T47D (cell line): ENCODE measurements at regions not wholly inside any gene's neighbourhood (a gene's known extent, or its start where the extent isn't known, plus 50 kb on each side); places are given as distances from the start of the nearest gene placed in this dataset.

ENCODE experiments used
- DNase-seq, 2 experiments: peaks; one replicate each; pipeline versions ENCODE4 v3.0.0 to v3.0.0-alpha.2; 2011 to 2012; ENCODE audit warnings: low read depth in 1 of 2, low spot score in 1 of 2
- JUND ChIP-seq: IDR thresholded peaks from 2 replicates; pipeline ENCODE4 v1.6.1; 2012; ENCODE audit warnings: low read depth
- in situ Hi-C: cut with HindIII; loops from 2 replicates; pipeline ENCODE4 v1.10.0; 2016; ENCODE audit warnings: low sequenced_read_pairs, low pct_unique_long_range_greater_than_20kb

DNA sequence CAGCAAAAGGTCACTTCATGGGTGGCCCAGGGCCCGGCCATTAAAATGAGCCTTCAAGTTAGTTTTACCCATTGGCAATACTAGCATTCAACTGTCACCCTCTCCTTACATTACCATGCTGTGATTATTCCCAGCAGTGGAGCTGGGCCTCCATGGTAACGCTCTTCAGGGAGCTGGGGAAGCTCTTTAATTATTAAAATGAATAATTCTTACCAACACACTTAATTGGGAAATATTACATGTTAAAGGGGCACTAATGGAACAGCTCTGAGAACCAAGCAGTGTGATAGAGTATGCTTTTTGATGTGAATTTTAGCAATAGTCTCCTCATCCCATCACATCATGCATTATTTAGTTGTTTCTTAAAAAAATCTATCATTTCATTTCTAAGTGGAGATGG is 187.2 kb downstream of the CEMIP2 start:
- no peak for TF ChIP-seq JUND
- in situ Hi-C loops = no loop called here
- no peak for DNase-seq

DNA sequence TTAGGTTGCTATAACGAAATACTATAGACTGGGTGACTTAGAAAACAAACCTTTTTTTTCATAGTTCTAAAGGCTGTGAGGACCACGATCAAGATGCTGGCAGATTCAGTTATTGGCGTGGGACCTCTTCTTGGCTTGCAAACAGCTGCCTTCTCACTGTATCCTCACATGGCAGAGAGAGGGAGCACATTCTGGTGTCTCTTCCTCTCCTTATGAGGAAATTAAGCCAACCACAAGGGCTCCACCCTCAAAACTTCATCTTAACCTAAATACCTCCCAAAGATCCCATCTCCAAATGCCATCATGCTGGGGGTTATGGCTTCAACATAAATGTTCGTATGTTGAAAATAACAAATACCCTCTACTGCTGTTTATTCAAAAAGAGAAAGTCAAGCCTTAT is 197.1 kb downstream of the CEMIP2 start:
- in situ Hi-C loops = no loop called here
- no peak for TF ChIP-seq JUND
- no peak for DNase-seq

DNA sequence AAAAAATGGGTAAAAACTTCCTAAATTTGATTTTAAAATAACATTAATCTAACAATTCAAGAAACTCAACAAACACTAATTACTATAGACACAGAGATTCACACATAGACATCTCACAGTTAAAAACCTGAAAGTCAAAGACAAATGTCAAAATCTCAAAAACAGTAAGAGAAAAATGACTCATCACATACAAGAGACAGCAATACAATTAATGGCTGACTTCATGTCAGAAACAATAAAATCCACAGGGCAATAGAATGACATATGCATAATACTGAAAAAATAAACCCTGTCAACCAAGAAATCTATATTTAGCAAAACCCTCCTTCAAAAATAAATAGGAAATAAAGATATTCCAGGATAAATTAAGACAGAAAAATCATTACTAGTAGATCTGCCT is 200.4 kb downstream of the CEMIP2 start:
- in situ Hi-C loops = no loop called here
- no peak for TF ChIP-seq JUND
- DNase-seq = no peak

DNA sequence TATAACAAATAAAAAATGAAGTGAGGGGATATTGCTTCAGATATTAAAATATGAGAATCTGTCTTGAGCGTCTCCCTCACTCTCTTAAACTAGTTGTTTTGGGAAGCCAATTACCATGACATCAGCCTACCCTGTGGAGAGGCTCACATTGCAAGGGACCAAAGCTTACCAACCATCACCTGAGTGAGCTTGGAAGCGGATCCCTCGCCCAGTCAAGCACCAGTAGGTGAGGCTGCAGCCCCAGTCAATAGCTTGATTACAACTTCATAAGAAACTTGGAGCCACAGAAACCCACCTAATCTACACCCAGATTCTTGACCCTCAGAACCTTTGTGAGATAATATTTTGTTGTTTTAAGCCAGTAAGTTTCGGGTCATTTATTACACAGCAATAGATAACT is 206.2 kb downstream of the CEMIP2 start:
- TF ChIP-seq JUND = no peak
- in situ Hi-C loops = no loop called here
- no peak for DNase-seq

DNA sequence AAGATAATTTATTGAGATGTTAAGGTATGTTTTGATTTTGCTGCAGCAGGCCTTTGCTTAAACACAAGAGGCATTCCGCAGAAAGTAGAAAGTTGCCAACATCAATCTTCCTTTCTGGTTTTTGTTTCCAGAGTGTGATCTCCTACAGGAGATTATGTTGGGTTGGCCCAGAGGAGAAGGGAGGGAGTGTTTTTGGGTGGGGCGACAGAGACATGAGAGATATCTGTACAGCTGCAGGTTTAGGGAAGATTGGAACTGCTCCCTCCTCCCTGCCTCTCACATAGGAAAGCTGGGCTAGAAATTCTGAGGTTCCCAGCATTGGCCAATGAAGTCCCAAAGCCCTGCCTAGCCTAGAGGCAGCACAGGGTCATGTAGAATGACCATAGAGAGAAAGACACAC is 211.0 kb downstream of the CEMIP2 start:
- in situ Hi-C loops = no loop called here

DNA sequence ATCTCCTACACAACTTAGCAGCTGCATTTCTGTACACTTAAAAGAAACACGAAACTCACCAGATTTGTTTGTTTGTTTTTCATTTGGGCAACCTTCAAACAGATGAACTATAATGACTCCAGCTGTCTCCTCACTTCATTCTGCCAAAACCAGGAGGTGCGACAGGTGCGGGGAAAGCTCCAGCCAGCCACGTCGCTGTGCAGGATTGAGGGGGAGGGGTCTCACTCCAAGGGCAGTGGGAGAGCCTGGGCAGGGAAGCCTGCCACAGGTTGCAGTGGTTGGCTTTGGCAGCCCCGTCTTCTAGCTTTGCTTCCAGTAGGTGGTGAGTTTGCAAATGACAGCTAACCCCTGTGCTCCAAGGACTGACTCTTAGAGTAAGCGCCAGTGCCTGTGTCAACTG is 215.8 kb downstream of the CEMIP2 start:
- in situ Hi-C loops = no loop called here
- TF ChIP-seq JUND = no peak
- DNase-seq = no peak

More for the DNA sequence above, 211.0 kb downstream of the CEMIP2 start:
- DNase-seq = no peak
- no peak for TF ChIP-seq JUND

DNA sequence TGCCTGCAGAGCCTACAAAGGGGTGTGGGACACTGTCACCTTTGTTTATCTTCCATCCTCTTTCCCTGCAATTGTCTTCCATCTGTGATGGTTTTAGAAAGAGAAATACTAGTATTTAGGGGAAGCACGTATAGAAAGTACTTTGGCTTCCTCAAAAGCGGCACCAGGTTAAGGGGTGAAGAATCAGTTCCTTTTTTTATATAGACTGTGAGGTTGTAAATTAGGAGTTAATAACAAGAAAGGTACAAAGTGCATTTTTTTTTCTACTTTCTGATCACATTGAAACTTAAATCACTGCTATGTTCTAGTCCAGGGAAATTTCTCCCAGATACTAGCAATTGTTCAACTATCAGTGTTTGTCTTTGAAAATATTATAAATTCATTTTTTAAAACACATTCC is 219.3 kb downstream of the CEMIP2 start:
- in situ Hi-C loops = no loop called here
- no peak for DNase-seq
- no peak for TF ChIP-seq JUND

DNA sequence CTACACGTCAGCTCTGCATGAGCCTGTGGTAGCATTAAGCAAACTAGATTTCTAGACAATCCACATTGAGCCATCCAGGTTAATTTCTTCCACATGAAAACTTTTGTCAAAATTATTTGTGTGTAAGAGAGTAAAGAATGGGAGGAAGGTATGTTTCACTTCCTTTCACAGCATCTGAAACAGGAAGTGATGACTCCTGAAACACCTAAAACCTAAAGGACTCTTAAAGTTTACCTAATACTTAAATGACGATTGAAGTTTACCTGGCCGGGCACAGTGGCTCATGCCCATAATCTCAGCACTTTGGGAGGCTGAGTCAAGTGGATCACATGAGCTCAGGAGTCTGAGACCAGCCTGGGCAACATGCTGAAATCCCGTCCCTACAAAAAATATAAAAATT is 223.8 kb downstream of the CEMIP2 start:
- TF ChIP-seq JUND = no peak
- in situ Hi-C loops = no loop called here
- DNase-seq = no peak

DNA sequence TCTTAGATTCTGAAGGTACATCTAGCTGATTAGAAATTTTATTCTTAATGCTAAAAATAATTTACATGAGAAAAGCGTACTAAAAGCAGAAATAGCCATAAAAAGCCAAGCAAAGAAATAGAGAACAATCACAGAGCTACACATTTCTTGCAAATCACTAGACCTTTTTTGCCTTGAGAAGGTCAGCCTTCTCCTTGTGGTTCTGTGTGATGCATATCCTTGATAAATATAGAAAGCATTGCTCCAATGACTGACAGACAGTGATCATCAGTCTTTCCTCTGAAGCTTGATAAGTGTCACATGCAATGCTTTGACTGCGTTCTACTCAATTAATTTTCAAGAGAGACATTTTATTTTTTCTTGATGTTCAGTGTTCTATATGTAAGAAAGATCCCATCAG is 226.9 kb downstream of the CEMIP2 start:
- in situ Hi-C loops = no loop called here
- DNase-seq = no peak
- no peak for TF ChIP-seq JUND

DNA sequence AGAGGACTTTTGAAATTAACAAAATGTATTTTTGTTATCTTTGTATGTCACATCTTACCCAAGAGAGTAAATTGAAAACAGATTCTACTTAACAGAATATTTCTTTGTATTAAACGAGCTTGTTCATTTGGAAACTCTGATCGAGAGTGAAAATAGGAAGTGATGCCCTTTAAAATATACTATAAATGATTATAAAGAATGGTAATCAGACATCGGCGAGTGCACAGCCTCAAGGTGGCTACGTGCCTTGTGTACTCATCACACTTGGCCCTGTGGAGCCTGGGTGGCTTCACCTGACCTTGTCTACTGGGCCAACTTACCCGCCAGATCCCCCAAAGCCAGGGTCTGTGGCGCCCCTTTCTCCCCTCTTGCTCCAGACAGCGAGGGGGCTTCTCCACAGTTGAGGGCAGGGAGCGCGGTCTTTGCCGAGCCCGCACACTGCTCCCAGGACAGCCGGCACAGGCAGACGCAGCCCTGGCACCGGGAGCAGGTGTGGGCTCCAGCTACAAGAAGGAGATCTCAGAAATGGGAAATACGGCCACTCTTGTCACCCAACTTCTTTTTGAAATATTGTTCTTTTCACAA is 243.2 kb downstream of the CEMIP2 start:
- no peak for TF ChIP-seq JUND
- DNase-seq = no peak
- in situ Hi-C loops = no loop called here

DNA sequence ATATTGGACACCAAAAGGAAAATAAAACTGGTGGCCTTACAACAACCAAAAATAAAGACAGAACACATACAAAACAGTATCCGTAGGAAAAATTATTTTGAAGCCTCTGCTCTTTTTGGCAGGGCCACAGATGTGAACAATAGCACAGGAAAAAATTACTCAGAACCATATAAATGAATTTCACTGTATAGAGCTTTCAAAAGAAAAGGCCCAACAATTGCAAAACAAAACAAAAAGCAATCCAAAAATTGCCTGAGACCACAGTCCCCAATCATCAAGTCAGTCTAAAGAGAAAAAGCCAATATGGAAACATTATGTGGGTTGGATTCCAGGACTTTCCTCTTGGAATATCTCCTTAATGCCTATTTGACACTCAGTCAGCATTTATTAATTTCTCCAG is 243.8 kb downstream of the CEMIP2 start:
- TF ChIP-seq JUND = no peak
- in situ Hi-C loops = no loop called here
- DNase-seq = no peak

DNA sequence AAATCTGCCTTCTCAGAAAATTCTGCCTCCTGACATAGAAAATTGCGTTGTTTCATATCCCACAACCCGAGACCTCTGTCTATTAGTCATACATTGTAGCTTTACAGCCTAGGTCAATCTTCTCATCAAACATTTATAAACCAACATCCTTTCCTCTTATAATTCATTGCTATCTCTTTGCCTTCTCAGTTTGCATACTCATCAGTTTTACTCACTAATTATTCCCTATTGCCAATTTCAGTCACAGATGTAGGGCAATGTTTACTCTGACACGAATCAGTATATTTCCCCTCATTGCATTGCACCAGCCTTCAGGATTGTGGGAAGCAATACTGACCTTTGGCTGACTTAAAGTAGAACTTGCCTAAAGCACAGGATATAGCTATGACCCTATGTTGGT is 247.2 kb downstream of the CEMIP2 start:
- DNase-seq = no peak
- in situ Hi-C loops = no loop called here
- TF ChIP-seq JUND = no peak

DNA sequence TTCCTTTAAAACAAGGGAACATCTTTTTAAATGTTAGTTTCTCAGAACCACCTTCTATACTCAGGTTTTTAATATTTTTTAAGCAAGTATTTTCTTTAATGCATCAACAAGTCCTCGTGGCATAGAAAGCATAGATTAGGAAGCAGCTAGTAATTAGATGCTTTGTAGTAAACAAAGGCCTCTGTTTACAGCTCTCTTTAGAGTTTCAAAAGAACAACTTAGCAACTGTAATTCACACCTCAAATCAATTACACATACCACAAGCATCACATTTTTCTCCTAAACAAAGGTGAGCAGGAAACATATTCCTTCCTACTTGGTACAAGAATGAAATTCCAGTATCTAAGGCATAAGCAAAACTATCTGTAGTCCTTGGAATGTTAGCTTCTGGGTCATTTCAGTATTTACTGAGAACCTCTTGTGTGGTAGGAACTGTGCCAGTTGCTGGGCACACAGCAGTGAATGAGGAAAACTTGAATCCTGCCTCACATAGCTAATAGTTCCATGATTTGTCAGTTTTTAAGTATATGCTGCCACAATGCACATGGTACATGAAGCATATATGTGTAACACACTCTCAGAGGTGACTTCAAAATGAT is 249.1 kb downstream of the CEMIP2 start:
- no peak for TF ChIP-seq JUND
- in situ Hi-C loops = no loop called here
- no peak for DNase-seq

DNA sequence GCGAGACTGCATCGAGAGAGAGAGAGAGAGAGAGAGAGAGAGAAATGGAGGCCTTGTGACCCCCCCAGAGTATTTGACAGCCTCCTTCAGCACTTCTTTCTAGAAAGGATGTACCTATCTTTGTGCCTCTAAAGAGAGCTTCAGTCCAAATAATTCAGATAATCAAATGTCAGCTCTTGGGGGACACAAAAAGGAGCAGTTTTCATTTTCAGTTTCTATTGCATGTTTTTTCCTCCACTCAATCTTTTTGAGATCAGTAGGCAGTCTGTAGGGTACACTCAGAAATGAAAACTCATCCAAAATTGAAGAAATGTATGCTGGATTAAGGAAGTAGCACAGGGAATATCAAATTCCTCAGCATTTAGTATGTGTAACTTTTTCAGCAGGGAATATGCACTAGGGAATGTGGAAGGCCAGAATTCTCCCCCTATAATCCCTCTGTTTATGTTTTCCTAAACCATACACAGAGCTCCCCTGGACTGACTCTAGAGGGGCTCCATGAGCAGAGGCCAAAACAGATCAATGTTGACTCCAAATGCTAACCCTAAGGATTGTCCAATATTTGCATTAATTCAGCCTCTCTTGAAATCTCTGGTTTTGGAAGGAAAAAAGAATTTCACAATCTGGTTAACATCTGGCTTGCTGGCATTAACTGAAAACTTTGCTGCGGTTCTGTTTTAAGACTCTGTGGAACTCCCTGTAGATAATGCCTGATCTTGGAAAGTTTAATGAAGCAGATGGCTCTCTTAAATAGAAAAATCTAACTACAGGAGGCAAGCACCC is 250.1 kb downstream of the CEMIP2 start:
- in situ Hi-C loops = no loop called here
- no peak for TF ChIP-seq JUND
- DNase-seq = no peak
